Hepatocyte (in vitro differentiated cells): ENCODE measurements at regions not wholly inside any gene's neighbourhood (a gene's known extent, or its start where the extent isn't known, plus 50 kb on each side); places are given as distances from the start of the nearest gene placed in this dataset.
"Not testable (repeated sequence)": the region's sequence is repeated elsewhere in the genome, so short reads cannot be mapped to it uniquely, and the experiment has no call there.

Experiments used
- EZH2 ChIP-seq: fragments of 200-600 bp; sonication (generic); IDR thresholded peaks from 2 replicates; pipeline ENCODE4 v1.6.1; 2016; ENCODE audit warnings: antibody characterized with exemption, mild to moderate bottlenecking, borderline replicate concordance
- EZH2phosphoT487 ChIP-seq: fragments of 200-600 bp; sonication (generic); IDR thresholded peaks from one replicate; pipeline ENCODE4 v1.6.1; 2018; ENCODE audit warnings: antibody characterized with exemption, mild to moderate bottlenecking, low read depth, moderate library complexity; ENCODE audit not compliant: unreplicated experiment, severe bottlenecking
- TF ChIP-seq, protein P1 (sequence below): fragments of 200-600 bp; sonication (generic); IDR thresholded peaks from 2 replicates; pipeline ENCODE4 v1.5.1; 2016; ENCODE audit warnings: antibody characterized with exemption, mild to moderate bottlenecking; ENCODE audit not compliant: poor library complexity

DNA sequence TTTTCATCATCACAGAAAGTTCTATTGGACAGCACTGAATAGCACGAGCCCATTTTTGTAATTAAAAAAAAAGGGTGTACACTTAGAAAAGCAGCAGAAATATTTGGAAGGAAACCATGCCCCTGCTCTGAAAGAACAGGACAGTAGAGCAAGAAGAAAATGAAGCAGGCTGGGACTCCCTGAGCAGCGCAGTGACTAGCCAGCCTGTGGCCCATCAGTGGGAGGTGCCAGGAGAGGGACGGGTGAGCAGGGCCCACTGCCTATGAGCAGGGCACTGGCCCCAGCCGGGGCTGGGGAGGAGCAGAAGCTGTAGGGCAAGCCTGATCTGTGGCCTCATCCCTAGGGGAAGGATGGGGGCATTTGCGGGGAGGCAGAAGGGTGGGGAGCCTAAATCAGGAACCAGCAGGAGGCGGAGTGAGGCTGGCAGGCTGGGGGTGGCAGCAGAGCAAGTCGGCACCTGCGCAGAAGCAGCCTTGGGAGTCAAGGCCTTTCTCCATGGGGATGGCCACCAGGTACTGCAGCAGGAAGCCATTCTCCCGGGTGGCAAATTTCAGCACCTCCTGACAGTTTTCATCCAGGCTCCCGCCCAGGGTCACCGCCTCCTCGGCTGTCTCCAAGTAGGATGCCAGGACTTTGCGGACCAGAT, 119.6 kb downstream of the LRRC37A3 start:
- TF ChIP-seq, protein P1, sequence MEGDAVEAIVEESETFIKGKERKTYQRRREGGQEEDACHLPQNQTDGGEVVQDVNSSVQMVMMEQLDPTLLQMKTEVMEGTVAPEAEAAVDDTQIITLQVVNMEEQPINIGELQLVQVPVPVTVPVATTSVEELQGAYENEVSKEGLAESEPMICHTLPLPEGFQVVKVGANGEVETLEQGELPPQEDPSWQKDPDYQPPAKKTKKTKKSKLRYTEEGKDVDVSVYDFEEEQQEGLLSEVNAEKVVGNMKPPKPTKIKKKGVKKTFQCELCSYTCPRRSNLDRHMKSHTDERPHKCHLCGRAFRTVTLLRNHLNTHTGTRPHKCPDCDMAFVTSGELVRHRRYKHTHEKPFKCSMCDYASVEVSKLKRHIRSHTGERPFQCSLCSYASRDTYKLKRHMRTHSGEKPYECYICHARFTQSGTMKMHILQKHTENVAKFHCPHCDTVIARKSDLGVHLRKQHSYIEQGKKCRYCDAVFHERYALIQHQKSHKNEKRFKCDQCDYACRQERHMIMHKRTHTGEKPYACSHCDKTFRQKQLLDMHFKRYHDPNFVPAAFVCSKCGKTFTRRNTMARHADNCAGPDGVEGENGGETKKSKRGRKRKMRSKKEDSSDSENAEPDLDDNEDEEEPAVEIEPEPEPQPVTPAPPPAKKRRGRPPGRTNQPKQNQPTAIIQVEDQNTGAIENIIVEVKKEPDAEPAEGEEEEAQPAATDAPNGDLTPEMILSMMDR = not testable (repeated sequence)
- TF ChIP-seq EZH2, EZH2phosphoT487: not testable (repeated sequence)
